ENCODE measurements at regions not wholly inside any gene's neighbourhood (a gene's known extent, or its start where the extent isn't known, plus 50 kb on each side); places are given as distances from the start of the nearest gene placed in this dataset.

- no peak for ATAC-seq
- no peak overlapping the region for H3K4me3 Mint-ChIP-seq
- H3K4me1 Mint-ChIP-seq (ENCODE audit: low read depth in 2 of 2): peaks cover 0 to 7% of the 10 kb centered on the region in 2 donors
- no peak overlapping the region for H3K27ac Mint-ChIP-seq
- H3K27me3 Mint-ChIP-seq: peaks cover 9 to 11% of the 10 kb centered on the region in 2 donors
- DNase-seq (ENCODE audit: low spot score): no peak
- no peaks in the 10 kb centered on the region for H3K36me3 Mint-ChIP-seq
- no peaks in the 10 kb centered on the region for H3K9me3 Mint-ChIP-seq
Observed at GRCh38 chr2:176751314-176752227, 461.0 kb upstream of the HNRNPA3 start.

- Mint-ChIP-seq H3K4me3 (no peak overlapping the region), H3K9me3 (no peaks in the 10 kb centered on the region), H3K4me1 (ENCODE audit: low read depth in 2 of 2) (peaks cover 0 to 7% of the 10 kb centered on the region in 2 donors), H3K36me3 (no peaks in the 10 kb centered on the region), H3K27me3 (peaks cover 9 to 11% of the 10 kb centered on the region in 2 donors), H3K27ac (no peak overlapping the region)
- DNase-seq (ENCODE audit: low spot score) (no peak), ATAC-seq (no peak)
Observed at GRCh38 chr2:176752295-176752694, 460.3 kb upstream of the HNRNPA3 start.

DNA sequence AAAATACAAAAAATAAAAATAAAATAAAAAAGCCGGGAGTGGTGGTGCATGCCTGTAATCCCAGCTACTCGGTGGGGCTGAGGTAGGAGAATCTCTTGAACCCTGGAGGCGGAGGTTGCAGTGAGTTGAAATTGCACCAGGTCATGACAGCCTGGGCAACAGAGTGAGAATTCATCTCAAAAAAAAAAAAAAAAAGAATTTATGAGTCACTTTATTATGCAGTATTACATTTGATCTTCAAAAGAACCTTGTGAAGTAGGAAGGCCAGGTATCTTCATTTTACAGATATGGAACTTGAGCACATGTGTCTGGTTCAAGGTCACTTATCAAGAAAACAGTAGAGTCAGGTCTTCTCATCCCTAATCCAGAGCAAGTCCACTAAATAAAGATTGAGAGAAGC, 459.4 kb upstream of the HNRNPA3 start:
- Mint-ChIP-seq H3K4me1 (ENCODE audit: low read depth in 2 of 2) (peaks cover 0 to 7% of the 10 kb centered on the region in 2 donors), H3K27ac (no peak overlapping the region), H3K27me3 (peaks cover 9 to 19% of the 10 kb centered on the region in 2 donors), H3K4me3 (no peak overlapping the region), H3K36me3 (no peaks in the 10 kb centered on the region), H3K9me3 (no peaks in the 10 kb centered on the region)
- DNase-seq (ENCODE audit: low spot score) (no peak), ATAC-seq (no peak)

GRCh38 chr2:176753752-176754474, 458.7 kb upstream of the HNRNPA3 start:
- Mint-ChIP-seq H3K27ac (no peak overlapping the region), H3K4me1 (ENCODE audit: low read depth in 2 of 2) (peaks cover 0 to 7% of the 10 kb centered on the region in 2 donors), H3K36me3 (no peaks in the 10 kb centered on the region), H3K9me3 (no peaks in the 10 kb centered on the region), H3K27me3 (peaks cover 9 to 19% of the 10 kb centered on the region in 2 donors), H3K4me3 (no peak overlapping the region)
- DNase-seq (ENCODE audit: low spot score): no peak
- no peak for ATAC-seq

DNA sequence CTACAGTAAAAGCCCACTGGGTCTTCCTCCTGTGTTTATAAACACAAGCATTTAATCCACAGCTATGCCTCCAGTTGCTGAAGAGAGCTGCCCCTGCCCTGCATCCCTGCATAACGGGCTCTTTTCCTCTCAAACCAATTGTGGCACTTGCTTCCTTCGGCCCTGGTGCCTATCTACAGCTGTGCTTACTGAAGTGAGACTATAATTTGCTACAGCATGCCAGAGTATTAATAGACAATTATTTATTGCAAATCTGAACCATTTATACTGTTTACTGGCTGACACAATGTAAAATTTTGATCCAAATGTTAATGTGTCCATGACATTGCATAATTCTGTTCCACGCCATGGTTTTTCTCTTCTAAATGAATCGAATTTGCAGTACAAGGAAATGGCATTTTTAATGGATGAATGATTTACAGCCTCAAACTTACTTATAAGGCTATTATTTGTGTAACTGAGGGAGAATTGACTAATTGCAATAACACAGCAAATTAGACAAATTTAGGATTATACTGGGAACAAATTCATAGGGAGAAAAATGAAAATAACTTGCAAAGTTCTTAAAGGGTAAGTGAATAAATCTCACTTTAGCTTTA, 457.0 kb upstream of the HNRNPA3 start:
- no peaks in the 10 kb centered on the region for H3K9me3 Mint-ChIP-seq

DNA sequence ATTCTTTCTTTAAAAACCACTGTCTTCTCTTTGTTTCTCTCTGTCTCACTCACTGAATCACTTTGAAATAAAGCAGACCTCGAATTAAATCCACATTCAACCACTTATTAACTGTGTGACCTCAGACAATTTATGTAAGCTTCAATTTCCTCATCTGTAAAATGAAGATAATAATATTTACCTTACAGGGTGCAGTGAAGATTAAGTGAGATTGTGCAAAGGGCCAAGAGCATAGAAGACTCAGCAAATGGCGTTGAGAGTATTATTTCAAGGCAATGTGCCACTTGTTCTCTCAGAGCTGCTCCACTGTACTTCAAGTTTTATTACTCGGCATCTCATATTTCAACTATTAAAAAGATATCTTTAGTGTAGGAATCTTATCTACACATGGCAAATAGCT, 454.2 kb upstream of the HNRNPA3 start:
- H3K36me3 Mint-ChIP-seq: no peaks in the 10 kb centered on the region
- peaks cover 24 to 30% of the 10 kb centered on the region in 2 donors for H3K27me3 Mint-ChIP-seq
- H3K9me3 Mint-ChIP-seq: no peaks in the 10 kb centered on the region
- ATAC-seq: no peak
- no peak for DNase-seq (ENCODE audit: low spot score)
- no peak overlapping the region for H3K27ac Mint-ChIP-seq
- no peak overlapping the region for H3K4me3 Mint-ChIP-seq
- H3K4me1 Mint-ChIP-seq (ENCODE audit: low read depth in 2 of 2): no peaks in the 10 kb centered on the region

More for the DNA sequence above, 457.0 kb upstream of the HNRNPA3 start:
- ATAC-seq (no peak), DNase-seq (ENCODE audit: low spot score) (no peak)
- H3K27me3 Mint-ChIP-seq: peaks cover 9 to 19% of the 10 kb centered on the region in 2 donors
- no peaks in the 10 kb centered on the region for H3K36me3 Mint-ChIP-seq
- H3K27ac Mint-ChIP-seq: no peak overlapping the region
- peaks cover 0 to 2% of the 10 kb centered on the region in 2 donors for H3K4me1 Mint-ChIP-seq (ENCODE audit: low read depth in 2 of 2)
- H3K4me3 Mint-ChIP-seq: no peak overlapping the region

DNA sequence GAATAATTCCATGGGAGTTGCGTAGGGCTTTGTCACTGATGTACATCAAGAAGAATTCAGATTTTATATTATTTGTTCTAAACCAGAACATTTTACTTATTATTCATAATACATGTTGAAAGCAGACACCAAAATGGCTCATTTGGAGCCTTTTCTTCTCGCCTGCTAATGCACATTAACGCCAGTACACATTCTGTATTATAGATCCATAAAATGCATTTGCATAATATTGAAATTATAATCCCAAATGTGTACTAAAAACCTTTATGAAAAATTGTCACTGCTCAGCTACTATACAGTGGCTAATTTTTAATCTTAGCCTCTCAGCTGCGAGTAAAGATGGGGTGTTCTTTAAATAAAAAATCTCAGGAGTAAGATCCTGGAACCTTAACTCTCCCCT, 452.2 kb upstream of the HNRNPA3 start:
- Mint-ChIP-seq H3K9me3 (no peaks in the 10 kb centered on the region), H3K27me3 (peaks cover 24 to 25% of the 10 kb centered on the region in 2 donors), H3K36me3 (no peaks in the 10 kb centered on the region), H3K27ac (no peak overlapping the region), H3K4me1 (ENCODE audit: low read depth in 2 of 2) (no peaks in the 10 kb centered on the region), H3K4me3 (no peak overlapping the region)
- ATAC-seq (no peak), DNase-seq (ENCODE audit: low spot score) (no peak)

- no peak overlapping the region for H3K4me3 Mint-ChIP-seq
- H3K4me1 Mint-ChIP-seq (ENCODE audit: low read depth in 2 of 2): no peaks in the 10 kb centered on the region
- H3K27me3 Mint-ChIP-seq: peaks cover 15 to 20% of the 10 kb centered on the region in 2 donors
- H3K9me3 Mint-ChIP-seq: no peaks in the 10 kb centered on the region
- DNase-seq (ENCODE audit: low spot score) (no peak), ATAC-seq (no peak)
- H3K36me3 Mint-ChIP-seq: no peaks in the 10 kb centered on the region
- H3K27ac Mint-ChIP-seq: no peak overlapping the region
Observed at GRCh38 chr2:176763130-176763529, 449.5 kb upstream of the HNRNPA3 start.

- Mint-ChIP-seq H3K27ac (no peak overlapping the region), H3K9me3 (no peaks in the 10 kb centered on the region), H3K4me1 (ENCODE audit: low read depth in 2 of 2) (peaks cover 4 to 6% of the 10 kb centered on the region in 2 donors), H3K27me3 (peaks cover 15 to 20% of the 10 kb centered on the region in 2 donors), H3K4me3 (no peak overlapping the region), H3K36me3 (no peaks in the 10 kb centered on the region)
- DNase-seq (ENCODE audit: low spot score): no peak
- ATAC-seq: no peak
Observed at GRCh38 chr2:176763851-176764404, 448.7 kb upstream of the HNRNPA3 start.

GRCh38 chr2:176764921-176765320, 447.7 kb upstream of the HNRNPA3 start:
- Mint-ChIP-seq H3K27ac (no peak overlapping the region), H3K4me1 (ENCODE audit: low read depth in 2 of 2) (peaks cover 4 to 6% of the 10 kb centered on the region in 2 donors), H3K27me3 (peaks cover 15 to 25% of the 10 kb centered on the region in 2 donors), H3K4me3 (no peak overlapping the region), H3K9me3 (no peaks in the 10 kb centered on the region), H3K36me3 (peaks cover 6% of the 10 kb centered on the region)
- ATAC-seq (no peak), DNase-seq (ENCODE audit: low spot score) (no peak)

DNA sequence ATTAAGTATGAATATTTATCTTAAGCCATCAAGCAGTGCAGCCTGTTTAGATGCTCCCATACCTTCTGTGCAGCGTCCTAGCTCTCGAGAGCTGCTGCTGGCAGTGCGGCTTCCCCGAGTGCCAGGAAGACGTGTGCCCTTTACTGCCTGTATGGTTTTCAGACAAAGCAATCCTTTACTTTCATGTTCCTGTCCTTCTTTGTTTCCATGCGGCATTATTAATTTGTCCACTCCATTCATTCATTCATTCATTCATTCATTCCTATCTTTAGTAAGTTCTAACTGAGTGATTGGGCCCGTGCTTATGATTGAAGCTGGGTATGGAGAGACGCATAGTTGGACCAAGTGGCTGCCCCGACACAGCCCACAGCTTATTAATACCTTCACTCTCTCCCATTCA, 446.6 kb upstream of the HNRNPA3 start:
- Mint-ChIP-seq H3K9me3 (no peaks in the 10 kb centered on the region), H3K4me1 (ENCODE audit: low read depth in 2 of 2) (peaks cover 4 to 6% of the 10 kb centered on the region in 2 donors), H3K4me3 (no peak overlapping the region), H3K27me3 (peaks cover 15 to 27% of the 10 kb centered on the region in 2 donors), H3K36me3 (peaks cover 6% of the 10 kb centered on the region), H3K27ac (no peak overlapping the region)
- no peak for DNase-seq (ENCODE audit: low spot score)
- ATAC-seq: no peak

DNA sequence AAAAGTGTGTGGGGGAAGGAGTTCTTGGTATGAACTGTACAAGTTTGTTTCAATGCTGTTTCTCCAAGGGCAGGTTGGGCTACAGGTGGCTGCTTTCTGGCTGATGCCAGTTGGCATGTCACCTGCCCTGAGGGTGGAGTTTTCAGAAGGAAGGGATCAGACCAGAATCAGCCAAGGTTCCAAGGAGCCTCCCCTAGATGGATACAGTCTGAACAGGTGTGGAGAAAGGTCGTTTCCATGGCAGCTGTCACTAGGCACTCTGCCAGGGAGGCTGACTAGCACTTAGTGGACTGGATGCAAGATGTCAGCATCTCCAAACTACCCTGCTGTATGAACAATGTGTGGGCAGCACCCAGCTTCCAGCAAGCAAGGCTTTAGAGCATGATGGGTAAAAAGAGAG, 444.4 kb upstream of the HNRNPA3 start:
- H3K9me3 Mint-ChIP-seq: peaks cover 5% of the 10 kb centered on the region
- no peak for ATAC-seq
- H3K4me3 Mint-ChIP-seq: no peak overlapping the region
- no peak for DNase-seq (ENCODE audit: low spot score)
- H3K4me1 Mint-ChIP-seq (ENCODE audit: low read depth in 2 of 2): peaks cover 4 to 6% of the 10 kb centered on the region in 2 donors
- H3K27me3 Mint-ChIP-seq: peaks cover 1 to 20% of the 10 kb centered on the region in 2 donors
- no peak overlapping the region for H3K27ac Mint-ChIP-seq
- H3K36me3 Mint-ChIP-seq: peaks cover 15% of the 10 kb centered on the region

DNA sequence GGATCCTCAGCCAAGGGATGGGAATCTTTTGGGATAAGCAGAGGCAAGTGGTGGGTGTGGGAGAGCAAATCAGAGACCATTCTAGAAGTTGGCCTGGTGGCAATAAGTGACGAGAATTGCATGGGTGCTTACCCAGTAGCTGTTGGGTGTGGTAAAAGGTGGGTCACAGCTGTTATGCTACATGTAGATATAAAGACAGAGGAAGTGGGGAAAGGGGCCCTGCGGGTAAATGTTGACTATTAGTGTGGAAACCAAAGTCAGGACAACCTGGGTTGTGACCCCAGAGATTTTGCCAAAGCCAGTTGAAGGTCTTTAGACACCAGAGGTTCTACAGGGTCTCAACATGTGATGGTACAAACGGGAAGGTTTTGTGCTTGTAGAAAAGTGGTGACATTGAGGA, 443.6 kb upstream of the HNRNPA3 start:
- Mint-ChIP-seq H3K4me1 (ENCODE audit: low read depth in 2 of 2) (peaks cover 4 to 6% of the 10 kb centered on the region in 2 donors), H3K27me3 (peaks cover 0 to 20% of the 10 kb centered on the region in 2 donors), H3K4me3 (no peak overlapping the region), H3K9me3 (peaks cover 5% of the 10 kb centered on the region), H3K36me3 (peaks cover 19% of the 10 kb centered on the region), H3K27ac (no peak overlapping the region)
- ATAC-seq (no peak), DNase-seq (ENCODE audit: low spot score) (no peak)
